Activated naive CD8-positive, alpha-beta T cell treated with anti-CD3 and anti-CD28 coated beads, Interleukin-2, amount 10 ng/mL, durations not matched to agents 7 days and 5 days (primary cell): ENCODE measurements at regions not wholly inside any gene's neighbourhood (a gene's known extent, or its start where the extent isn't known, plus 50 kb on each side); places are given as distances from the start of the nearest gene placed in this dataset.

Source experiments
- ATAC-seq: fragments of 150-1000 bp; cut with Tn5 transposase; one replicate; pipeline ENCODE4 v1.10.0; 2021; ENCODE audit warnings: low read depth, moderate library complexity
- POLR2A ChIA-PET: fragments of 350-600 bp; sonication (Branson Sonifier 250); formaldehyde crosslinking; loops from one replicate; lab custom pipeline; 2021; ENCODE audit warnings: antibody characterized with exemption; lab: Charles Lee
- DNase-seq: peaks from one replicate; pipeline ENCODE4 v3.0.0; 2021
- H3K27ac Mint-ChIP-seq: one replicate; pipeline ENCODE4 v1.8.0; 2022; ENCODE audit warnings: mild to moderate bottlenecking, mixed read lengths
- H3K27me3 Mint-ChIP-seq: one replicate; pipeline ENCODE4 v1.8.0; 2022; ENCODE audit warnings: mild to moderate bottlenecking, moderate library complexity, mixed read lengths
- H3K36me3 Mint-ChIP-seq: one replicate; pipeline ENCODE4 v1.8.0; 2021; ENCODE audit warnings: mild to moderate bottlenecking, mixed read lengths
- H3K4me1 Mint-ChIP-seq: one replicate; pipeline ENCODE4 v1.8.0; 2021; ENCODE audit warnings: mixed read lengths
- H3K4me3 Mint-ChIP-seq: one replicate; pipeline ENCODE4 v1.8.0; 2022; ENCODE audit warnings: mild to moderate bottlenecking, moderate library complexity, mixed read lengths
- H3K9me3 Mint-ChIP-seq: one replicate; pipeline ENCODE4 v1.8.0; 2021; ENCODE audit warnings: mixed read lengths

GRCh38 chr5:124998520-124998919 is 252.1 kb upstream of the ZNF608 start:
- Mint-ChIP-seq H3K36me3 (no peaks in the 10 kb centered on the region), H3K4me3 (no peak overlapping the region)
- POLR2A ChIA-PET, result no interaction called here

GRCh38 chr5:125002727-125003598 is 256.5 kb upstream of the ZNF608 start:
- Mint-ChIP-seq H3K4me3 (no peak overlapping the region), H3K27me3 (no peaks in the 10 kb centered on the region), H3K27ac (no peak overlapping the region), H3K9me3 (no peaks in the 10 kb centered on the region), H3K36me3 (no peaks in the 10 kb centered on the region), H3K4me1 (peaks cover 3% of the 10 kb centered on the region)
- no peak for DNase-seq
- POLR2A ChIA-PET, result no interaction called here
- no peak for ATAC-seq

More at GRCh38 chr5:124998520-124998919, 252.1 kb upstream of the ZNF608 start:
- H3K4me1 Mint-ChIP-seq, result no peaks in the 10 kb centered on the region
- DNase-seq, result no peak
- H3K27me3 Mint-ChIP-seq, result no peaks in the 10 kb centered on the region
- no peaks in the 10 kb centered on the region for H3K9me3 Mint-ChIP-seq
- H3K27ac Mint-ChIP-seq, result no peak overlapping the region
- ATAC-seq, result no peak

DNA sequence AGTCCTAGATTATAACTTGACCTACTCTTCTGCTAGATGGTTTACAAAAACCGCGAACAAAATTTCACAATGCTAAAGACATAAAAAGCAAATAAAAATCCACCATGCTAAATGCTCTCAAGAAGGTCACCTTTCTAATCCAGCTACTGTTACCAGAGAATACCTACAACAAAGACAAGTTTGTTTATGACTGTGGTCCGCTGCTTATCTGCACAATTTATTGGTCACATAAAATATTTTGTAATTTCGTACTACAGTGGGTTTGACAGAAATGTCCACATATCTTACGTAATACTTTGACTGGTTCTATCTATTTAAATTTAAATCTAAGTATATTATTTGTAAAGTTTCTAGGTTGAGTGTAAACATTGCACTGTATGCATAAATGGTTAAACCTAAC is 257.6 kb upstream of the ZNF608 start:
- Mint-ChIP-seq H3K27me3 (no peaks in the 10 kb centered on the region), H3K9me3 (no peaks in the 10 kb centered on the region), H3K36me3 (no peaks in the 10 kb centered on the region), H3K4me1 (peaks cover 3% of the 10 kb centered on the region), H3K4me3 (no peak overlapping the region), H3K27ac (no peak overlapping the region)
- DNase-seq (no peak), ATAC-seq (no peak)
- POLR2A ChIA-PET, result no interaction called here

DNA sequence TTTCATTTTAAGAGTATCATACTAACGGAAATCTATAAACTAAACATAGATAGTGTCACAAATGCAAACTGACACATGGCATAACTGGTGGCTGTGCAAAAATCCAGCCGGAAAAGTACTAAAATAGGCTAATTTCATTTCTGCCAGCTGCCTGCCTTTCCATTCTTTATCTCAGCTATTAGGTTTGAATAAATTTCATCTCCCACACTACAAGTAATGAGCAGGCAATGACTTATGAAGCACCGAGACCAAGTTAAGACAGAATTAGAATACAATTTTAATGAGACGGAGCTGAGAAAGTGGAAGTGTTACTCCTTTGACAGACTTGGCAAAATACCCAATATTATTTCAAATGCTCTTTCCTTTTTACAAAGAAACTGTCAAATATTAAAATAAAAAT is 258.8 kb upstream of the ZNF608 start:
- no peak overlapping the region for H3K27ac Mint-ChIP-seq
- DNase-seq, result no peak
- no peaks in the 10 kb centered on the region for H3K36me3 Mint-ChIP-seq
- no peaks in the 10 kb centered on the region for H3K27me3 Mint-ChIP-seq
- no peak overlapping the region for H3K4me3 Mint-ChIP-seq
- no peak for ATAC-seq
- POLR2A ChIA-PET, result no interaction called here
- H3K4me1 Mint-ChIP-seq, result peaks cover 3% of the 10 kb centered on the region
- H3K9me3 Mint-ChIP-seq, result no peaks in the 10 kb centered on the region

DNA sequence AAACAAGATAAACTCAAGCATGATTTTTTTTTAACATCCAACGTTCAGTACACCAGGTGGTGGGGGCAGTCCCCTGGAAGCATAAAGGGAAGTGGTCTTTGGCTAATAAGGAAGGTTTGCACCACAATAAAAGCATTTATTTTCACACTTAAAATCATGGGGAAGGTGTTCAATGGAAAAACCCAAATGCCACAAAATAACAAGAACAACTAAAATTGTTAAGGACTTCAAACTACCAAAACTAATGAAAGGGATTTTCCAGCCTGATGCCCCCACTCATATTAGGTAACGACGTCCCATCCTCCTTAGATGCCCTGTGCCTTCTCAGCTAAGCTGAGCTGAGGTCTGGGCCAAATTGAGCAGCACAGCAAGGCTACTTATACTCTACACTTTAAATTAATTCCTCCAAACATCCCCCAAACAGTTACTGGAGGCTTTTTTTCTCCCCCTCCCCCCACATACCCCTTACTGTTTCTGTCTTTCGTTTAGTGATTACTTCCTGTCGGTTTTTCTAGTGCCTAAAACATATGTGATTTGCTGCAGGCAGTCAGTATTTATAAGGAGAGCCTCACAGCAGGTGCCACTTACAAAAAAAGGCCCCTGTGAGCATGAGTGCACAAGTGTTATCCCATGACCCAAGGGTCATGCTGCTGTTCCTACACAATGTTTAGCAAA is 259.7 kb upstream of the ZNF608 start:
- Mint-ChIP-seq H3K4me1 (peaks cover 3% of the 10 kb centered on the region), H3K27me3 (no peaks in the 10 kb centered on the region), H3K4me3 (no peak overlapping the region), H3K27ac (no peak overlapping the region), H3K36me3 (no peaks in the 10 kb centered on the region), H3K9me3 (no peaks in the 10 kb centered on the region)
- no peak for ATAC-seq
- POLR2A ChIA-PET, result no interaction called here
- DNase-seq, result no peak

GRCh38 chr5:125010356-125010755 is 263.9 kb upstream of the ZNF608 start:
- POLR2A ChIA-PET, result no interaction called here
- ATAC-seq (no peak), DNase-seq (no peak)
- no peaks in the 10 kb centered on the region for H3K27me3 Mint-ChIP-seq
- no peaks in the 10 kb centered on the region for H3K36me3 Mint-ChIP-seq
- no peaks in the 10 kb centered on the region for H3K9me3 Mint-ChIP-seq
- H3K4me1 Mint-ChIP-seq, result peaks cover 3% of the 10 kb centered on the region
- no peak overlapping the region for H3K4me3 Mint-ChIP-seq
- H3K27ac Mint-ChIP-seq, result no peak overlapping the region

DNA sequence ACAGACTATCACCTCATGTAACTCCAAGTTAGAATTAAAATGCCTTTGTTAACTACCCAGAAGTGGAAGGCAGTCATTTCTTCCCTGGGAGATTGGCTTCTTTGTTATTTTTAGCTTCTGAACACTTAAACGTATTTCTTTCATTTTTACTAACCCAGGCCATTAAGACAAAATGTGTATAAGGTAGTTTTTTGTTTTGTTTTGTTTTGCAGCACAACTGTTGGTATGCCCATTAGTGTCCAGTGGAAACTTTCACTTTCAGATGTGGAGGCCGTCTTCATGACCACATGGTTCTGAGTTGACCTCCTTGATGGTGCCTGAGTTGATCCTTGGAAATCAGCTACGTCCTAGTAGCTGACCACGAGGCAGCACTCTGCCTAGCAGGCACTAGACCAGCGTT is 264.6 kb upstream of the ZNF608 start:
- Mint-ChIP-seq H3K9me3 (no peaks in the 10 kb centered on the region), H3K27me3 (no peaks in the 10 kb centered on the region), H3K4me1 (peaks cover 3% of the 10 kb centered on the region), H3K4me3 (no peak overlapping the region), H3K36me3 (no peaks in the 10 kb centered on the region), H3K27ac (no peak overlapping the region)
- ATAC-seq (no peak), DNase-seq (no peak)
- POLR2A ChIA-PET, result no interaction called here

GRCh38 chr5:125011419-125011818 is 265.0 kb upstream of the ZNF608 start:
- H3K4me1 Mint-ChIP-seq, result peaks cover under 1% of the 10 kb centered on the region

GRCh38 chr5:125011947-125012346 is 265.5 kb upstream of the ZNF608 start:
- no peak for ATAC-seq

More at GRCh38 chr5:125011419-125011818, 265.0 kb upstream of the ZNF608 start:
- no peak for ATAC-seq
- DNase-seq, result no peak
- Mint-ChIP-seq H3K27ac (no peak overlapping the region), H3K4me3 (no peak overlapping the region), H3K9me3 (no peaks in the 10 kb centered on the region), H3K27me3 (no peaks in the 10 kb centered on the region), H3K36me3 (no peaks in the 10 kb centered on the region)
- POLR2A ChIA-PET, result no interaction called here

GRCh38 chr5:125012727-125013451 is 266.4 kb upstream of the ZNF608 start:
- ATAC-seq, result no peak
- Mint-ChIP-seq H3K36me3 (no peaks in the 10 kb centered on the region), H3K27ac (no peak overlapping the region), H3K27me3 (no peaks in the 10 kb centered on the region), H3K9me3 (no peaks in the 10 kb centered on the region), H3K4me1 (no peaks in the 10 kb centered on the region), H3K4me3 (no peak overlapping the region)
- no peak for DNase-seq
- POLR2A ChIA-PET, result no interaction called here

More at GRCh38 chr5:125011947-125012346, 265.5 kb upstream of the ZNF608 start:
- no peaks in the 10 kb centered on the region for H3K27me3 Mint-ChIP-seq
- H3K36me3 Mint-ChIP-seq, result no peaks in the 10 kb centered on the region
- DNase-seq, result no peak
- H3K4me1 Mint-ChIP-seq, result no peaks in the 10 kb centered on the region
- H3K4me3 Mint-ChIP-seq, result no peak overlapping the region
- POLR2A ChIA-PET, result no interaction called here
- H3K9me3 Mint-ChIP-seq, result no peaks in the 10 kb centered on the region
- H3K27ac Mint-ChIP-seq, result no peak overlapping the region

GRCh38 chr5:125014202-125014601 is 267.8 kb upstream of the ZNF608 start:
- Mint-ChIP-seq H3K4me1 (no peaks in the 10 kb centered on the region), H3K27me3 (no peaks in the 10 kb centered on the region), H3K36me3 (no peaks in the 10 kb centered on the region), H3K27ac (no peak overlapping the region), H3K9me3 (no peaks in the 10 kb centered on the region), H3K4me3 (no peak overlapping the region)
- no peak for ATAC-seq
- DNase-seq, result no peak
- POLR2A ChIA-PET, result no interaction called here

- no peaks in the 10 kb centered on the region for H3K9me3 Mint-ChIP-seq
- H3K36me3 Mint-ChIP-seq, result no peaks in the 10 kb centered on the region
- H3K27me3 Mint-ChIP-seq, result no peaks in the 10 kb centered on the region
- DNase-seq (no peak), ATAC-seq (no peak)
- no peak overlapping the region for H3K4me3 Mint-ChIP-seq
- H3K27ac Mint-ChIP-seq, result no peak overlapping the region
- POLR2A ChIA-PET, result no interaction called here
- no peaks in the 10 kb centered on the region for H3K4me1 Mint-ChIP-seq
Observed at GRCh38 chr5:125017796-125018195, 271.4 kb upstream of the ZNF608 start.

GRCh38 chr5:125023673-125024072 is 277.2 kb upstream of the ZNF608 start:
- Mint-ChIP-seq H3K9me3 (no peaks in the 10 kb centered on the region), H3K4me3 (no peak overlapping the region), H3K4me1 (no peaks in the 10 kb centered on the region), H3K36me3 (no peaks in the 10 kb centered on the region), H3K27ac (no peak overlapping the region), H3K27me3 (no peaks in the 10 kb centered on the region)
- DNase-seq (no peak), ATAC-seq (no peak)
- POLR2A ChIA-PET, result no interaction called here
